Common myeloid progenitor, CD34-positive (primary cell): ENCODE measurements at regions not wholly inside any gene's neighbourhood (a gene's known extent, or its start where the extent isn't known, plus 50 kb on each side); places are given as distances from the start of the nearest gene placed in this dataset.
"Not testable (repeated sequence)": the region's sequence is repeated elsewhere in the genome, so short reads cannot be mapped to it uniquely, and the experiment has no call there.

Experiments used
- CTCF ChIA-PET: fragments of 350-600 bp; sonication (Branson Sonifier 250); formaldehyde crosslinking; loops from one replicate; lab custom pipeline; 2021; ENCODE audit warnings: antibody characterized with exemption; lab: Charles Lee
- POLR2A ChIA-PET: fragments of 350-600 bp; sonication (Branson Sonifier 250); formaldehyde crosslinking; loops from one replicate; lab custom pipeline; 2021; ENCODE audit warnings: antibody characterized with exemption; lab: Charles Lee
- DNase-seq, 3 donors: peaks; one replicate each; pipeline versions ENCODE4 v3.0.0 to v3.0.0-alpha.2; 2013
- H3K27ac ChIP-seq, 2 experiments: 1 replicate in 1 of 2; 2 replicates in 1 of 2; pipeline ENCODE4 v1.7.0; 2013; ENCODE audit warnings: inconsistent platforms in 2 of 2, low read length in 2 of 2, mild to moderate bottlenecking in 2 of 2, low read depth in 1 of 2, moderate library complexity in 1 of 2; ENCODE audit not compliant: severe bottlenecking in 2 of 2, insufficient read depth in 1 of 2, poor library complexity in 1 of 2
- H3K27me3 ChIP-seq, 5 experiments: replicated peaks in 2 of 5; 1 replicate in 3 of 5; 2 replicates in 2 of 5; pipeline versions ENCODE4 v1.6.1 to v1.7.0; 2013; ENCODE audit warnings: low read length in 4 of 5, mild to moderate bottlenecking in 2 of 5, moderate library complexity in 2 of 5, inconsistent platforms in 1 of 5; ENCODE audit not compliant: insufficient read depth in 5 of 5, control insufficient read depth in 4 of 5
- H3K36me3 ChIP-seq, 4 experiments: 1 replicate in 2 of 4; 2 replicates in 2 of 4; pipeline versions ENCODE4 v1.6.1 to v1.7.0; 2013; ENCODE audit warnings: low read length in 3 of 4, control low read depth in 1 of 4, mild to moderate bottlenecking in 1 of 4; ENCODE audit not compliant: control insufficient read depth in 4 of 4, insufficient read depth in 4 of 4
- H3K4me1 ChIP-seq, 4 experiments: 1 replicate in 3 of 4; 2 replicates in 1 of 4; pipeline versions ENCODE4 v1.6.1 to v1.7.1; 2013; ENCODE audit warnings: low read length in 3 of 4, mild to moderate bottlenecking in 3 of 4, control low read depth in 1 of 4, inconsistent platforms in 1 of 4, moderate library complexity in 1 of 4; ENCODE audit not compliant: control insufficient read depth in 4 of 4, insufficient read depth in 4 of 4; ENCODE audit errors: control extremely low read depth in 1 of 4
- H3K4me3 ChIP-seq, 7 experiments: 1 replicate in 4 of 7; 2 replicates in 3 of 7; pipeline versions ENCODE4 v1.5.1 to v1.7.0; 2013; ENCODE audit warnings: mild to moderate bottlenecking in 7 of 7, low read length in 6 of 7, moderate library complexity in 6 of 7, inconsistent platforms in 2 of 7, low read depth in 2 of 7, control low read depth in 1 of 7; ENCODE audit not compliant: insufficient read depth in 4 of 7, control insufficient read depth in 1 of 7; ENCODE audit errors: extremely low read depth in 1 of 7
- H3K9me3 ChIP-seq, 5 experiments: 1 replicate in 4 of 5; 2 replicates in 1 of 5; pipeline versions ENCODE4 v1.6.1 to v1.7.1; 2013; ENCODE audit warnings: low read length in 4 of 5, mild to moderate bottlenecking in 2 of 5, inconsistent platforms in 1 of 5, low read depth in 1 of 5, moderate library complexity in 1 of 5; ENCODE audit not compliant: control insufficient read depth in 4 of 5, insufficient read depth in 2 of 5; ENCODE audit errors: control extremely low read depth in 1 of 5
- WGBS: methylation state at CpG from one replicate; pipeline ENCODE4 v1.1.5; 2013; ENCODE audit not compliant: insufficient coverage; 5-methylcytosine and 5-hydroxymethylcytosine counted together

GRCh38 chr2:58334414-58334813, 93.3 kb upstream of the FANCL start:
- Histone ChIP-seq H3K36me3 (no peaks in the 10 kb centered on the region), H3K4me1 (no peaks in the 10 kb centered on the region), H3K27ac (no peak overlapping the region), H3K9me3 (no peaks in the 10 kb centered on the region), H3K4me3 (no peak overlapping the region), H3K27me3 (no peaks in the 10 kb centered on the region)
- CTCF ChIA-PET = interaction anchor here (1.6 kb wide), 1 partner anchor 12 kb away, joined by 3 read pairs; no protein-coding TSS in a partner anchor
- POLR2A ChIA-PET = no interaction called here
- 86% methylated on average over 4 of the region's 5 CpGs for WGBS
- DNase-seq = no peak

GRCh38 chr2:58325296-58325895, 84.3 kb upstream of the FANCL start:
- H3K9me3 ChIP-seq, H3K36me3 ChIP-seq, DNase-seq, H3K4me1 ChIP-seq, CTCF ChIA-PET, H3K4me3 ChIP-seq, POLR2A ChIA-PET, H3K27ac ChIP-seq, H3K27me3 ChIP-seq: not testable (repeated sequence)
- 94% methylated on average over 12 of the region's 18 CpGs for WGBS

- no peaks in the 10 kb centered on the region for H3K9me3 ChIP-seq
- DNase-seq = no peak
- H3K27me3 ChIP-seq = no peaks in the 10 kb centered on the region
- H3K36me3 ChIP-seq = no peaks in the 10 kb centered on the region
- no peaks in the 10 kb centered on the region for H3K4me1 ChIP-seq
- no peak overlapping the region for H3K4me3 ChIP-seq
- no peak overlapping the region for H3K27ac ChIP-seq
- whole genome bisulfite sequencing = 87% methylated on average over 4 of the region's 4 CpGs
- ChIA-PET POLR2A (no interaction called here), CTCF (no interaction called here)
Observed at GRCh38 chr2:58319481-58319880, 78.4 kb upstream of the FANCL start.

GRCh38 chr2:58318949-58319348, 77.8 kb upstream of the FANCL start:
- H3K9me3 ChIP-seq, H3K27me3 ChIP-seq, H3K36me3 ChIP-seq, H3K4me3 ChIP-seq, DNase-seq, H3K27ac ChIP-seq, H3K4me1 ChIP-seq, CTCF ChIA-PET, POLR2A ChIA-PET: not testable (repeated sequence)
- WGBS = 100% methylated on average over 3 of the region's 7 CpGs

GRCh38 chr2:58313926-58314325, 72.8 kb upstream of the FANCL start:
- POLR2A ChIA-PET = no interaction called here

GRCh38 chr2:58308435-58308834, 67.3 kb upstream of the FANCL start:
- Histone ChIP-seq H3K4me3 (no peak overlapping the region), H3K27ac (no peak overlapping the region), H3K4me1 (no peaks in the 10 kb centered on the region), H3K36me3 (no peaks in the 10 kb centered on the region), H3K9me3 (no peaks in the 10 kb centered on the region), H3K27me3 (no peaks in the 10 kb centered on the region)
- CTCF ChIA-PET = no interaction called here
- POLR2A ChIA-PET = no interaction called here
- DNase-seq = no peak

More at GRCh38 chr2:58313926-58314325, 72.8 kb upstream of the FANCL start:
- Histone ChIP-seq H3K9me3 (peaks cover 0 to 3% (median 0%) of the 10 kb centered on the region in 5 experiments), H3K4me1 (no peaks in the 10 kb centered on the region), H3K27ac (no peak overlapping the region), H3K27me3 (no peaks in the 10 kb centered on the region), H3K4me3 (no peak overlapping the region), H3K36me3 (no peaks in the 10 kb centered on the region)
- no peak for DNase-seq
- CTCF ChIA-PET = no interaction called here
- 100% methylated on average over 2 of the region's 2 CpGs for WGBS

GRCh38 chr2:58304843-58305242, 63.7 kb upstream of the FANCL start:
- CTCF ChIA-PET = no interaction called here
- H3K4me3 ChIP-seq = no peak overlapping the region
- no peaks in the 10 kb centered on the region for H3K4me1 ChIP-seq
- no peaks in the 10 kb centered on the region for H3K27me3 ChIP-seq
- no peaks in the 10 kb centered on the region for H3K9me3 ChIP-seq
- H3K27ac ChIP-seq = no peak overlapping the region
- no peaks in the 10 kb centered on the region for H3K36me3 ChIP-seq
- POLR2A ChIA-PET = no interaction called here
- DNase-seq = no peak
